ENCODE measurements at regions not wholly inside any gene's neighbourhood (a gene's known extent, or its start where the extent isn't known, plus 50 kb on each side); places are given as distances from the start of the nearest gene placed in this dataset.

DNA sequence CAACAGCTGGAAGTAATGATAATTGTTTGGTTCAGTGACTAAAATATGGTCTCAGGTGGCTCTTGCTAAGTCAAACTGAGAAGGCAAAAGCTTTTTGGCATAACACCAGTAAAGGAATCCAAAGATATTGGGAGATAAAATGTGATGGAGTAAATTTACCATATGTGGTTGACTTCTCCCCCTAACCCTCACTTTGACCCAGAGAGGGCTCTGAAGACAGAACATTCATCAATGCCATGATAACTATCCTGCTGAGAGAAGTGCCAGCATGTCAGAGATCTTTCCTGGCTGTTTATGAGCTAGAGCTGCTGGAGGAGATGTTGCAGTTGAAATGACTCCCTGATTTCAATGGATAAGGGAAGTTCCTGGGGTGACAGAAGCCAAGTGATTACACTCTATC is 213.4 kb downstream of the SPCS3 start:
- H3K4me1 Mint-ChIP-seq (ENCODE audit: low read depth), result no peaks in the 10 kb centered on the region
- DNase-seq, result no peak
- H3K9me3 Mint-ChIP-seq, result no peaks in the 10 kb centered on the region
- no peak overlapping the region for H3K27ac Mint-ChIP-seq
- no peaks in the 10 kb centered on the region for H3K36me3 Mint-ChIP-seq
- intact Hi-C loops (cut with micrococcal nuclease), result no loop called here
- ChIA-PET POLR2A (no interaction called here), CTCF (no interaction called here)
- no peaks in the 10 kb centered on the region for H3K27me3 Mint-ChIP-seq
- no peak overlapping the region for H3K4me3 Mint-ChIP-seq

DNA sequence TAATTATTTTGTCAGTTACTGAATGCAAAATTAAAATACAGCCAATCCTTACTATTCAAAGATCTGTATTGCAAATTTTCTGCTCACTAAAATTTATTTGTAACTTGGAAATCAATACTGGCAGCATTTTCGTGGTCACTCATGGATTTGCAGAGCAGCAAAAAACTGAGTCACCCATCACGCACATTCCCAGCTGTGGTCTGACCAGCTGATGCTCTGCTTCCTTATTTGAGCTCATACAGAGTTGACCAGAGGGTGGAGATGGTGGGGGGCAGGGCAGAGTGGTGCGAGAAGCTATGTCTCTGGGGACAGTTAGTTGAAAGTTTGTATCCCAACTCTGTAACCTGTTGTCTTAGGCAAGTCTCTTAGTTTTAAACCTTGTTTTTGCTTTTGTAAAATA is 214.8 kb downstream of the SPCS3 start:
- Mint-ChIP-seq H3K4me3 (no peak overlapping the region), H3K27ac (no peak overlapping the region), H3K4me1 (ENCODE audit: low read depth) (no peaks in the 10 kb centered on the region), H3K9me3 (no peaks in the 10 kb centered on the region), H3K27me3 (no peaks in the 10 kb centered on the region), H3K36me3 (no peaks in the 10 kb centered on the region)
- ChIA-PET POLR2A (no interaction called here), CTCF (no interaction called here)
- DNase-seq, result no peak
- intact Hi-C loops (cut with micrococcal nuclease), result no loop called here

DNA sequence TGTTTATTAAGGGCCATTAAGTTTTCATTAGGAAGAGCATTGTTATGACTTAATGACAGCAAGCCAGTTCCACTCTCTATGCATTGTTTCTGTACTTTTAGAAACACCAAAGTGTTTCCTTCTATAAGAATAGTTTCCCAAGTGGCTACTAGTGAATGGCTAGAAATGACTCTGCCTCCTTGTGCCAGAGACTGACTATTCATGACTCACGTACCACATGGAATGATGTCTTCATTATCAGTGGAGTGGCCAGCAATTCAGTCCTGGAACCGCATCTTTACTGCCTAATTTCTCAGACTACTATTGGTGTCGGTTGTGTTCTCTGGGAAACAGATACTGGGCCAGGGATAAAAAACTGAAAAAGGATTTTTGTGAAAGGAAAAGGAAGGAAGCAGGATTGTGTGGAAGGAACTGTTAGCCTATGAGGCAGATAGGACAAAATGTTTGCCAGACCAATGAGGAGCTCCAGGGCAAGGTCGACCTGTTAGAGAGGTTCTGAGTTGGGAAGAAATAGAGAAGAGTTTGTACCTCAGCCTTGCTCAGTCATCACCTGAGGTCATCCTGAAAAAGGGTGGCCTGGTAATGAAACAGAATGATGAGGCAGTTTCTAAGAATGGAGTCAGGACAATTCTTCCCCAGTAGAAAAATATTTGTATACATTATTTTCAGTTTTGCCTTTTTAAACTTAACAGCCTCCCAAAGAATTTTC is 218.6 kb downstream of the SPCS3 start:
- intact Hi-C loops (cut with micrococcal nuclease), result no loop called here

DNA sequence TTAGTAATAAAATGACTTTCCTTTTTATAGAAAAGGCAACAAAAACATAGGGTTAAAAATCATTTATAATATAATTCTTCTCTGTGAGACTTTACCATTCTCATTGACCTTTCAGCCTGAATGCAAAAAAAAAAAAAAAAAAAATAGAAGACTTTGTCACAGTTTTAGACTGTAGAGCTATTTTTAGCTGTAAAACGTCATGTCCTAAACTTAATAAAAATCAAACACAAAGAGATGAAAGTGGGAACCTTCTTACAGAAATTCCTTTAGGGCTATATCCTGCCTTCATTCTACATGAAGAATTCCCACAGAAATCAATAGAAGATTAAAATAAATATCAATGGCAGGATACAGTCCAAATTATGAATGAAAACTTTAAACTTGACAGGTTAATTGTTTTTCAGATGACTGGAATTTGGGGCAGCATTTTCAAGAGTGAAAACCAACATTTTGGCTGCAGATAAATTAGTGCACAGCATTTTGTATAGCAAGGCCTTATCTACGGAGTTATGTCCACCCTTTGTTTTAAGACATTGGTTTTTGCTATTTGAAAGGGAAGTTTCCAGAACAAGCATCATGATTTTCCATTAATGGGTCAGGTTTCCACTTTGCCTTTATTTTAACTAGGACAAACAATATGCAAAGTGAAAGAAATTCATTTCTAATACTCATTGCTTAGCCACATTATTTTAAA is 219.5 kb downstream of the SPCS3 start:
- ChIA-PET CTCF (no interaction called here), POLR2A (no interaction called here)
- H3K36me3 Mint-ChIP-seq, result no peaks in the 10 kb centered on the region
- no peak overlapping the region for H3K4me3 Mint-ChIP-seq
- no peak for DNase-seq
- H3K27me3 Mint-ChIP-seq, result no peaks in the 10 kb centered on the region
- H3K27ac Mint-ChIP-seq, result no peak overlapping the region
- H3K9me3 Mint-ChIP-seq, result no peaks in the 10 kb centered on the region
- intact Hi-C loops (cut with micrococcal nuclease), result no loop called here
- no peaks in the 10 kb centered on the region for H3K4me1 Mint-ChIP-seq (ENCODE audit: low read depth)

More for the DNA sequence above, 218.6 kb downstream of the SPCS3 start:
- Mint-ChIP-seq H3K4me3 (no peak overlapping the region), H3K4me1 (ENCODE audit: low read depth) (no peaks in the 10 kb centered on the region), H3K27ac (no peak overlapping the region), H3K9me3 (no peaks in the 10 kb centered on the region), H3K36me3 (no peaks in the 10 kb centered on the region), H3K27me3 (no peaks in the 10 kb centered on the region)
- ChIA-PET CTCF (no interaction called here), POLR2A (no interaction called here)
- no peak for DNase-seq

DNA sequence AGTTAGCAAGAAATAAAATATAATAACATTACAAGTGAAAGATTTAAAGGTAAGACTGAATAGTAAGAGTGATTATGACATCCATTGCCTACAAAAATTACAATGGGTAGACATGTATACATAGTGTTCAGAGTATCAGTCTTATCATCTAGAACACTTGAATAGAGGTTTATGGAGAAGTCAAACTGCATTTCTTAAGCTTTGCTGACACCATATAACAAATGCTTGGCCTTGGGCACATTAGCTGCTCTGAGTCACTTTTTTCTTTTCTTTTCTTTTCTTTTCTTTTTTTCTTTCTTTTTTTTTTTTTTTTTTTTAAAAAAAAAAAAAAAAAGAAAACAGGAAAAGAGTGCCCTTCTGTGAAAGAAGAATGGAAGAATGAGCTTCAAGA is 220.0 kb downstream of the SPCS3 start:
- POLR2A ChIA-PET, result no interaction called here
- CTCF ChIA-PET, result no interaction called here
- Mint-ChIP-seq H3K27me3 (no peaks in the 10 kb centered on the region), H3K27ac (no peak overlapping the region), H3K4me3 (no peak overlapping the region), H3K9me3 (no peaks in the 10 kb centered on the region), H3K4me1 (ENCODE audit: low read depth) (no peaks in the 10 kb centered on the region), H3K36me3 (no peaks in the 10 kb centered on the region)
- intact Hi-C loops (cut with micrococcal nuclease), result no loop called here
- DNase-seq, result no peak

DNA sequence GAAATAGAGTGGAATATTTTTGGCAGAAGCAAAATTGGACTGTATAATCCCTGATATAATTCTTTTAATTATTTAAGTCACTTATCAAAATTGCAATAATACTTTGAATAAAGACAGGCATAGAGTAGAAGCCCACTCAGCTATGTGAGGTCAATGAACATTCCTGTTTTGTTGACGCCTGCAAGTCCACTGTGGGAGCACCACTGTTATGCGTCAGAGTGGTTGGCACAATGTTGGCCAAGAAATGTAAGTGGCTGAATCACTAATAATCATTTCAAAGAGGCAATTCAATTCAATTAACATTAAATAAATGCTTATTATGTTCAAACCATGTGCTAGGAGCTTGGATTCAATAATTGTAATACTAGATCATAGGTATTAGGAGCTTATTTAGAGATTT is 221.0 kb downstream of the SPCS3 start:
- Mint-ChIP-seq H3K27ac (no peak overlapping the region), H3K4me3 (no peak overlapping the region), H3K27me3 (no peaks in the 10 kb centered on the region), H3K4me1 (ENCODE audit: low read depth) (no peaks in the 10 kb centered on the region), H3K36me3 (no peaks in the 10 kb centered on the region), H3K9me3 (no peaks in the 10 kb centered on the region)
- ChIA-PET CTCF (no interaction called here), POLR2A (no interaction called here)
- no peak for DNase-seq
- intact Hi-C loops (cut with micrococcal nuclease), result no loop called here

DNA sequence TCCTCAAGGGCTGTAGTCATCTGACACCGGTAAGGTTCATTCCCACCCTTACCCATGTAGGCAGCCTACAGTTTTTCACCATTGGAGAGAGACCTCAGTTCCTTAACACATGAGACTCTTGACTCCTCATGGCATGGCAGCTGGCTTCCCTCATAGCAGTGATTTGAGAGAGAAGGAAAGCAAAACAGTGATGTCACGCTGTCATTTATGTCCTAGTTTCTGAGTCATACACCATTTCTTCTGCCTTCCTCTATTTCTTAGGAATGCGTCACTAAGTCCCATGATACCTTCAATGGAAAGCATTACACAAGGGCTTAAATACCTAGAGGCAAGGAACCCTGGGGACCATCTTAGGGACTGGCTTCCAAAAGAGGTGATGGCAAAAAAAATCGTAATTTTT is 226.1 kb downstream of the SPCS3 start:
- ChIA-PET POLR2A (no interaction called here), CTCF (no interaction called here)
- H3K36me3 Mint-ChIP-seq, result no peaks in the 10 kb centered on the region
- H3K27ac Mint-ChIP-seq, result no peak overlapping the region
- intact Hi-C loops (cut with micrococcal nuclease), result no loop called here
- H3K4me1 Mint-ChIP-seq (ENCODE audit: low read depth), result no peaks in the 10 kb centered on the region
- no peak overlapping the region for H3K4me3 Mint-ChIP-seq
- H3K9me3 Mint-ChIP-seq, result no peaks in the 10 kb centered on the region
- H3K27me3 Mint-ChIP-seq, result no peaks in the 10 kb centered on the region
- no peak for DNase-seq

DNA sequence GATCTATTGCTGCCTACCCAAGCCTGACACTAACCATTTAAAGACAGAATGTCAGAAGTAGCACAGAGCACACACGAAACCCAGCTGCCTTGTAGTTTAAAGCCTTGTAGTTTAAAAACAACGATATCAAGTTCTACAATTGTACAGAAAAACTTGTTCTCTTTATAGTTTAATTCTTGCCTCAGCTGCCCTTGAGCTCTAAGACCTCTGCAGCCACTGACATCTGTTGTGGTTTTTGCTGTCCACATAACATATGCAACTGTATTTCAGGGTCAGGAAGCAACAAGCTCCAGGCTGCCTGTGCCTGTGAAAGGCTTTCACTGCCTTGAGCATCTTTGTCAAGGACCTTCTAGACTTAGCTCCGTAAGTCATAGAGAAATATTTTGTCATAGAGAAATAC is 227.2 kb downstream of the SPCS3 start:
- POLR2A ChIA-PET, result no interaction called here
- CTCF ChIA-PET, result no interaction called here

DNA sequence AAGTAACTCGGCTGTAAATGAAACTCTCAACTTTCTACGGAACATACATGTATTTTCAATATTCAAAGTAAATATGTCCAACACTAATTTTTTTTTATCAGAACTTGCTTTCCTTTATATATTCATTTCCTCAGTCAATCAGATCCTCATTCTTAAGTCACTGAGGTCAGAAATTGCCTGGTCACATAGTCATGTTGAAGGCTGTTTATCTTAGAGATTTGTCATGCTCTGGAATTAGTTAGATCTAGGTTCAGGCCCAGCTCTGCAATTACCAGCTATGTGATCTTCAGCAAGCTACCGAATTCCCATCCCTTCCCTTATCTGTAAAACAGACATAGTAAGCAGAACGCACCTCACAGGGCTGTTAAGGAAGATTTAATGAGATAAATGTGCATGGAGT is 228.8 kb downstream of the SPCS3 start:
- no peak for DNase-seq
- ChIA-PET CTCF (no interaction called here), POLR2A (no interaction called here)
- Mint-ChIP-seq H3K4me3 (no peak overlapping the region), H3K9me3 (peaks cover 18% of the 10 kb centered on the region), H3K27ac (no peak overlapping the region), H3K4me1 (ENCODE audit: low read depth) (no peaks in the 10 kb centered on the region), H3K36me3 (no peaks in the 10 kb centered on the region), H3K27me3 (no peaks in the 10 kb centered on the region)
- intact Hi-C loops (cut with micrococcal nuclease), result no loop called here

More for the DNA sequence above, 227.2 kb downstream of the SPCS3 start:
- Mint-ChIP-seq H3K4me3 (no peak overlapping the region), H3K27ac (no peak overlapping the region), H3K9me3 (peaks cover 8% of the 10 kb centered on the region), H3K27me3 (no peaks in the 10 kb centered on the region), H3K36me3 (no peaks in the 10 kb centered on the region), H3K4me1 (ENCODE audit: low read depth) (no peaks in the 10 kb centered on the region)
- intact Hi-C loops (cut with micrococcal nuclease), result no loop called here
- no peak for DNase-seq

DNA sequence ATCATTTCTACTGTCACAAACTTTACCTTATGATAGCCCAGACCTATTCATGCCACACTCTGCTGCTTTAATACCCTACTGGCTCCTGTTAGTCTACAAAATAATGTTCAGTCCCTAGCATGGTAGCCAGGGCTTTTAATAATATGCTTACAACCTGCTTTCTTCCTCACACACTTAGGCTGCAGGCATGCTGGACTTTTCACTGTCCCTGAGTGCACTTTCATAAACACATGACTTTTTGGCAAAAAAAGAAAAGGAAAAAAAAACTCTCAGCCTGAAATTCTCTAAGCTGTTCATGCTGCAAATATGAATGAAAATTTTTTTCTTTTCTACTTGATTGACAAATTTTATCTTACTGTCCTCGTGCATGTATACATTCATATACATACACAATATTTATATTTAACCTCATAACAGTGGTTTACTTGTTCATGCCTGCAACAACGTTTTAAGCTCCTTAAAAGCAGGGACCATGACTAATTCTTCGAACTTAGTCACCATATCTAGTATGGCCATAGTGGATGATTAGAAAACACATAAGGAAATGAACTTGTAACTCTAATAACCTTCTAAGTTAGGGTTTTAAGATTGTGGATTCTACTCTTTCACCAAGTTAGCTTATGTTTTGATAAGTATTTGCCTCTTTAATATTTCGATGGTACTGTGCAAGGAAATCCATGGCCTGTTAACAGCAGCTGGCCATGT is 229.5 kb downstream of the SPCS3 start:
- H3K4me3 Mint-ChIP-seq, result no peak overlapping the region
- H3K36me3 Mint-ChIP-seq, result no peaks in the 10 kb centered on the region
- H3K27ac Mint-ChIP-seq, result no peak overlapping the region
- CTCF ChIA-PET, result interaction anchor here (0.6 kb wide), 1 partner anchor 15 kb away, joined by 3 read pairs; no protein-coding TSS in a partner anchor
- no peak for DNase-seq
- H3K27me3 Mint-ChIP-seq, result no peaks in the 10 kb centered on the region
- intact Hi-C loops (cut with micrococcal nuclease), result no loop called here
- H3K9me3 Mint-ChIP-seq, result peaks cover 18% of the 10 kb centered on the region
- H3K4me1 Mint-ChIP-seq (ENCODE audit: low read depth), result no peaks in the 10 kb centered on the region
- POLR2A ChIA-PET, result no interaction called here

DNA sequence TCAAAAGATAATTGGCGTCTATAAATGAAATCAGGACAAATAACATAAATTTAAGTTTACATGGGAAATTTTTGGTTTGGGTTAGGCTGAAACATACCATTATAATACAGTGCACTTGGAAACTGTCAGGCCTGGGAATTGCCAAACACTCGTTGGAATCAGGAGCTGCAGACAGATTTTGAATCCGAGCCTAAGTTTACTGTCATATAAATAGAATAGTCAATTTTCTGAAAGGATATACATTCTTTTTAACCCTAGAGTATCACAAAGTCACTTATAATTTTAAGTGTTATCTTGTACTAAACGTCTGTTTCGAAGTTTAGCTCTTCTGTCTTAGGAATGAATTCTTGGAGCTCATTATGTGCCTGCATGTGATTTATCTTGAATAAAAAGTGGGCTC is 234.1 kb downstream of the VEGFC start:
- Mint-ChIP-seq H3K27me3 (no peaks in the 10 kb centered on the region), H3K4me1 (ENCODE audit: low read depth) (no peaks in the 10 kb centered on the region), H3K9me3 (no peaks in the 10 kb centered on the region), H3K4me3 (no peak overlapping the region), H3K36me3 (no peaks in the 10 kb centered on the region), H3K27ac (no peak overlapping the region)
- CTCF ChIA-PET, result no interaction called here
- POLR2A ChIA-PET, result no interaction called here
- intact Hi-C loops (cut with micrococcal nuclease), result no loop called here
- no peak for DNase-seq

DNA sequence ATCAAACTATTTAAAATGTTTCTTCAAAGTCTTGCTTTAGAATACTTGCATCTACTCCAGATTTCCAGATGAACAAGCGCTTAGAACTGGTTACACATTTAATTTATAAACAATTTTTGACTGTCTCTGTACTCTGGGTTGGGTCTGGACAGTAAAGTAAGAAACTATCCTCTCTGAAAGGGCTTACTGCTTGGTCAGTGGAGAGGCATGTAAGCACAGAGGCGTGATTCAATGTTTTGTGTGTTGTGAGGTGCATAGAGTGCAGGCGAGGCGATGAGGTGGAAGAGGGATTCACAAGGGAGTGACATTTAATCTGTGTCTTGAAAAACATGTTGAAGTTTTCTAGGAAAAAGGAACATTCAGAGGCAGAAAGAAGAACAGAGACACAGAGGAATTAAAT is 231.4 kb downstream of the VEGFC start:
- no peak overlapping the region for H3K27ac Mint-ChIP-seq
- ChIA-PET POLR2A (no interaction called here), CTCF (no interaction called here)
- intact Hi-C loops (cut with micrococcal nuclease), result no loop called here
- H3K4me1 Mint-ChIP-seq (ENCODE audit: low read depth), result no peaks in the 10 kb centered on the region
- no peak for DNase-seq
- no peaks in the 10 kb centered on the region for H3K27me3 Mint-ChIP-seq
- peaks cover 3% of the 10 kb centered on the region for H3K9me3 Mint-ChIP-seq
- no peaks in the 10 kb centered on the region for H3K36me3 Mint-ChIP-seq
- H3K4me3 Mint-ChIP-seq, result no peak overlapping the region

DNA sequence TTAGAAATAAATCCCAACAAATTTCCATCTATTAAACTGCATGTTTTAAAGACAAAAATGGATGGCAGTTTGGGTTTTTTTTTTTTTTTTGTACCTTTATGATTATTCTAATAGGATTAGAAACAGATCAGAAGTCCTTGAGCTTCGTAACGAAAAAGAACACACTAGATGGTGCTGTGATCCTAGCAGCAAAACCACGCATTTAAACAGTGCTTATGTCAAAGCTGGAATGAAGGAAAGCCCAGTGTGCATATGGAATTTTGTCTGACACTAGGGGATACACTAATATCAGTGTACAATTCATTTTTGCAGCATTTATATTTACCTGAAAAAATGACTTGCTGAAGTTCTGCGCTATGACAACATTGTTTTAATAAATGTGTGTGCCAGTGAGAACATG is 229.1 kb downstream of the VEGFC start:
- DNase-seq, result no peak
- H3K4me1 Mint-ChIP-seq (ENCODE audit: low read depth), result no peaks in the 10 kb centered on the region
- H3K27me3 Mint-ChIP-seq, result no peaks in the 10 kb centered on the region
- no peak overlapping the region for H3K4me3 Mint-ChIP-seq
- POLR2A ChIA-PET, result no interaction called here
- CTCF ChIA-PET, result no interaction called here
- H3K9me3 Mint-ChIP-seq, result peaks cover 3% of the 10 kb centered on the region
- no peaks in the 10 kb centered on the region for H3K36me3 Mint-ChIP-seq
- H3K27ac Mint-ChIP-seq, result no peak overlapping the region
- intact Hi-C loops (cut with micrococcal nuclease), result no loop called here

Data from activated CD4-positive, alpha-beta memory T cell treated with anti-CD3 and anti-CD28 coated beads for 36 hours (primary cell).